ENCODE measurements at regions not wholly inside any gene's neighbourhood (a gene's known extent, or its start where the extent isn't known, plus 50 kb on each side); places are given as distances from the start of the nearest gene placed in this dataset.

DNA sequence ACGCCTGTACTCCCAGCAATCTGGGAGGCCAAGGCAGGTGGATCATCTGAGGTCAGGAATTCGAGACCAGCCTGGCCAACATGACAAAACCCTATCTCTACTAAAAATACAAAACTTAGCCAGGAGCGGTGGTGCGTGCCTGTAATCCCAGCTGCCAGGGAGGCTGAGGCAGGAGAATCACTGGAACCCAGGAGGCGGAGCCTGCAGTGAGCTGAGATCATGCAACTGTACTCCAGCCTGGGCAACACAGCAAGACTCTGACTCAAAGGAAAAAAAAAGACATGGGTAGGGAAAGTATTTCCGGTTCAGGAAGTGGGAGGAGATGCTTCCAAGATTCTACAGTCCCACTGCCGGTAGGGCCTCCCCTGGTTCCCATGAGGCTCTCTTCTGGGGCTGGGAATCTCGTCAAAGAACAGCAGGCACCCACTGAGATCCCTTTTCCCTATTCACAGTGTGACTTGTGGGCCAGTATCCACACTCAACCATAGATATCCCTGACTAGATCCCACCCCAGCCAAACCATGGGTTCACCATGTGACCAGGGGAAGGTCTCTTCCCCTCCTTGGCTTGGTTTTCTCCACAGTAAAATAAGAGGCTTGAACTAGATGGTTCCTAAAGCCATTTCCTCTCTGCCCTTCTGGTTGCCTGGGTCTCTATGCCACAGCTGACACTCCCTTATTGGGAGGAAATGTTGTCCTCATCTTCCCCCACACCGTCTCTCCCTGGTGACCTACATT lies 443.3 kb downstream of the BUD13 start:
- TF ChIP-seq SP1 (IDR thresholded peaks at IDR 0.05) (no peak), SP1 (CRISPR knock-in tag; IDR thresholded peaks at IDR 0.05) (no peak), POLR2A (IDR thresholded peaks at IDR 0.05; ENCODE audit: insufficient read depth in 1 of 2, low read depth in 2 of 2, low read length in 2 of 2) (no peak), ZNF3 (CRISPR knock-in tag; IDR thresholded peaks at IDR 0.05) (no peak), SKIL (CRISPR knock-in tag; IDR thresholded peaks at IDR 0.05; ENCODE audit: borderline replicate concordance) (no peak), CTCF (CRISPR knock-in tag; IDR thresholded peaks at IDR 0.05) (no peak), XRCC5 (optimal IDR thresholded peaks at IDR 0.05; ENCODE audit: low read length) (no peak), THYN1 (CRISPR knock-in tag; IDR thresholded peaks at IDR 0.05; ENCODE audit: borderline replicate concordance, low read depth) (no peak), SMC3 (IDR thresholded peaks at IDR 0.05; ENCODE audit: low read length) (no peak), TGIF2 (CRISPR knock-in tag; IDR thresholded peaks at IDR 0.05) (no peak), U2AF1 (optimal IDR thresholded peaks at IDR 0.05; ENCODE audit: low read depth, low read length) (no peak)
- TF ChIP-seq, protein P1, sequence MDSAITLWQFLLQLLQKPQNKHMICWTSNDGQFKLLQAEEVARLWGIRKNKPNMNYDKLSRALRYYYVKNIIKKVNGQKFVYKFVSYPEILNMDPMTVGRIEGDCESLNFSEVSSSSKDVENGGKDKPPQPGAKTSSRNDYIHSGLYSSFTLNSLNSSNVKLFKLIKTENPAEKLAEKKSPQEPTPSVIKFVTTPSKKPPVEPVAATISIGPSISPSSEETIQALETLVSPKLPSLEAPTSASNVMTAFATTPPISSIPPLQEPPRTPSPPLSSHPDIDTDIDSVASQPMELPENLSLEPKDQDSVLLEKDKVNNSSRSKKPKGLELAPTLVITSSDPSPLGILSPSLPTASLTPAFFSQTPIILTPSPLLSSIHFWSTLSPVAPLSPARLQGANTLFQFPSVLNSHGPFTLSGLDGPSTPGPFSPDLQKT (CRISPR knock-in tag; IDR thresholded peaks at IDR 0.05; ENCODE audit: borderline replicate concordance): no peak
- TF ChIP-seq, protein P2, sequence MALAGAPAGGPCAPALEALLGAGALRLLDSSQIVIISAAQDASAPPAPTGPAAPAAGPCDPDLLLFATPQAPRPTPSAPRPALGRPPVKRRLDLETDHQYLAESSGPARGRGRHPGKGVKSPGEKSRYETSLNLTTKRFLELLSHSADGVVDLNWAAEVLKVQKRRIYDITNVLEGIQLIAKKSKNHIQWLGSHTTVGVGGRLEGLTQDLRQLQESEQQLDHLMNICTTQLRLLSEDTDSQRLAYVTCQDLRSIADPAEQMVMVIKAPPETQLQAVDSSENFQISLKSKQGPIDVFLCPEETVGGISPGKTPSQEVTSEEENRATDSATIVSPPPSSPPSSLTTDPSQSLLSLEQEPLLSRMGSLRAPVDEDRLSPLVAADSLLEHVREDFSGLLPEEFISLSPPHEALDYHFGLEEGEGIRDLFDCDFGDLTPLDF (CRISPR knock-in tag; IDR thresholded peaks at IDR 0.05): no peak

All from HepG2 (cell line).